GM04503 (cell line): ENCODE measurements at regions not wholly inside any gene's neighbourhood (a gene's known extent, or its start where the extent isn't known, plus 50 kb on each side); places are given as distances from the start of the nearest gene placed in this dataset.
"Not testable (repeated sequence)": the region's sequence is repeated elsewhere in the genome, so short reads cannot be mapped to it uniquely, and the experiment has no call there.

Source experiments
- DNase-seq: peaks from one replicate; pipeline ENCODE4 v3.0.0-alpha.2; 2012; ENCODE audit warnings: low read depth

DNA sequence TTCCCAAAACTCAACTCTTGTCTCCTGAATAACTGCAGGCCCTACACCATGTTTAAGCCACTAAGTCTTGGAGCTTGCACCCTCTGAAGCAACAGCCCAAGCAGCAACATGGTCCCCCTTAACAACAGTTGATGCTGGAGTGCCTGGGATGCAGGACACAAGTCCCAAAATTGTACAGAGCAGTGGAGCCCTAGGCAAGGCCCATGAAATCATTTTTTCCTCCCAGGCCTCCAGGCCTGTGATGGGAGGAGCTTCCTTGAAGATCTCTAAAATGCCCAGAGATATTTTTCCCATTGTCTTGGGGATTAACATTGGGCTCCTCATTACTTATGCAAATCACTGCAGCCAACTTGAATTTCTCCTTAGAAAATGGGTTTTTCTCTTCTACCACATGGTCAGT, 311.9 kb upstream of the EPHA3 start:
- DNase-seq, result no peak

DNA sequence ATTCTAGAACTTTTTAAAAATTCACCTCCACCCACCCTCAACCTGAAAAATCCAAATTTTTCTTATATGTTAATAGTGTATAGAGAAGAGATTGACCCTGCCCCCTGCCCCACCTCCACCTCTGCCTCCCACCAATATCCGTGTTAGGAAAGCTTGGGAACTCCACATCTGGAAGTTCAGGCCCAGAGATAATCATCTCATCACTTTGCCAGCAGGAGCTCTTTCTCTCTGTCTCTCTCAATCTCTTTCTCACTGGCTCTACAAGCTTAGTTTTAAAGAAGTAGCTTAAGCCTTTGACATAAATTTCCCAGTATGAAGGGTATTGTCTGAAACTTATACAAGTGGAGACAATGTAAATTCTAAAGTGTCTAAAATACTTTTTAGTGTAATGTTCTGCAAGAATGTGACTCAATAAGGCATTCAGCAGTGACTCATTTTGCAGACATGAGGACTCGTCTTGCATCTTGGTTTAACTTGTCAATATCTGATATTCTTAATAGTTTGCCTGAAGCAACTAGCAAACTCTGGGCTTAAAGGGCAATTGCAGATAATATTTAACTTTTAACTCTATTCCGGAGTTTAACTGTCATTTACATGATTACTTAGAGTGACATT, 299.8 kb upstream of the EPHA3 start:
- peak; percentile 31 for DNase-seq

DNA sequence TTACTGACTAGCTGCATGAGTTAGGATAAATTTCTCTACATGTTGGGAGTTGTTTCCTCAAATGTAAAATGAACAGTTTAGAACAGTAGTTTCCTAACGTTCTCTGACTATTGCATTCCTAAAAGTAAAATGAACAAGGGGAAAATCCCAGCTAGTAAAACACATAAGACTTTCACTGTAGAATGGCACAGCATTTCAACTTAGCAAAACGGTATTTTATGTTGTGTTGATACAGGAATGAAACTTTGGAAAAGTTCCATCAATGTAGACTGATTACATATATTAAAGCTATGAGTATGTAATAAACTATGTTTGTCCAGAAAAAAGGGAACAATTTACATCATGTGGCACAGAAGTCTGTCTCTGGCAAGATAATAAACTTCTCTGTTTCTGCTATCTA, 297.4 kb upstream of the EPHA3 start:
- DNase-seq, result no peak

DNA sequence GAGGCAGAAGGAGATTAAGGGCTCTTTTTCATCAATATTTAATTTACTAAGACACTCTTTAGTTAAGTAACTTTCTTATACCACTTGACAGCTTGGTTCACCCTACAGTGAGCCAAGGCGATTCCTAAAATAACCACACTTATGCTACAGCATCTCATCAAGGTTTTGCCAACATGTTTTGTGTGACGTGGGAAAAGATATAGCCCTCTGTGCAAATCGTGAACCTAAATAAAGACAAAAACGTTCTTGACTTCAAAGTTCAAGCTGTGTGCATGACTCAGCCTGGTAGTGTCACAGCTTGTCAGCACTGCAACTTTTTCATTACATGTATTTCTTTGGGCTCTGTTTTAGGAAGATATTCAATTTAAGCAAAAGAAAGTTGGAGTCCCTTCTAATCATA, 297.0 kb upstream of the EPHA3 start:
- no peak for DNase-seq

DNA sequence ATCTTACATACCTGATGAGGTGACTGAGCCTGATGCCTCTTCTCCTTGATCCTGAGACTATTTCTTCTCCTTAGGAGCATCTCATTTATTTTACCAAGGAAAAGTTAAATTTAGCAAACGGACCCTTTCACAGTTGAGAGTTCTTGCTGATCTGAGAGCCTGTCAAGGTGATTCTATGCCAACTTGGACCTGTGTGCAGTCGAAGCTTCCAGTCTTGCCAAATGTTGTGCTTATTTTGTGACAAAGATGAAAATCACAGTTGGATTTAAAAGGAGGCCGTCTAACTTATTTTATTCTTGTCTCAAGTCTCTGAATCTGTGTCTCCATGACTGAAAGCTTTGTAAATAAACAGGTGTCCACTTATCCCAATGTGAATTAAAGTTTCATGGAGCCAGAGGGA, 296.3 kb upstream of the EPHA3 start:
- DNase-seq, result no peak

DNA sequence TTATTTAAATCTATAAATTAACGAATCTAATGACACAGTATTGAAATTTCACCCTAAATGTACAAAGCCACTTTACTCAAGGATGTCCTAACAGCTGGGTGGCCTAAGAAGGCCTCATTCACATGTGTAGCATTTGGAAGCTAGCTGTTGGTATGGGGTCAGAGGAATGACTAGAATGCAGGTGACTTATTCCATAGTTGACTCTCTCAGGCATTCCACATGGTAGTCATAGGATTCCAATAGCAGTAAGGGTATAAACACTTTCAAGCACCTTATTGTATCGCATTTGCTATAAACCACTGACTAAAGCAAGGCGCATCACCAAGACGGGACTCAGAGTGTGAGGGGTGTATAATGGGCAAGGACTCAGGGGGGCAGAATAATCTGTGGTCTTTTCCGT, 294.8 kb upstream of the EPHA3 start:
- no peak for DNase-seq

DNA sequence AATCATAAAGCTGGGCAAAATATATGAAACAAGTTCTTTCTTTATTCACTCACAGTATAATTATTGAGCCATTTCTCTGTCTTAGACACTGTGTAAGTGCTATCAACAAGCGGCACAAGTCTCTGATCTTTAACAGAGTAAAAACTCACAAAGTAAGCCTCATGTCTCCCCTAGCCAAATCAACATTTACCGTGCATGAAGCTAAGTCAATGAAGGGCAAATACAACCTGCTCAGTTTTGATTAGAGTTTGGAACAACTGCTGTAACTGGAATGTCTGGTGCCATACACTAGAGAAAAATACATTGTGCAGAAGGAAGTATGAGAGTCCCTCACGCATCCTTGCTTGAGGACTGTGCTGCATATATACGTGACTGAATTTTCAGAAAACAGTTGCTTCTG, 291.0 kb upstream of the EPHA3 start:
- DNase-seq, result no peak

DNA sequence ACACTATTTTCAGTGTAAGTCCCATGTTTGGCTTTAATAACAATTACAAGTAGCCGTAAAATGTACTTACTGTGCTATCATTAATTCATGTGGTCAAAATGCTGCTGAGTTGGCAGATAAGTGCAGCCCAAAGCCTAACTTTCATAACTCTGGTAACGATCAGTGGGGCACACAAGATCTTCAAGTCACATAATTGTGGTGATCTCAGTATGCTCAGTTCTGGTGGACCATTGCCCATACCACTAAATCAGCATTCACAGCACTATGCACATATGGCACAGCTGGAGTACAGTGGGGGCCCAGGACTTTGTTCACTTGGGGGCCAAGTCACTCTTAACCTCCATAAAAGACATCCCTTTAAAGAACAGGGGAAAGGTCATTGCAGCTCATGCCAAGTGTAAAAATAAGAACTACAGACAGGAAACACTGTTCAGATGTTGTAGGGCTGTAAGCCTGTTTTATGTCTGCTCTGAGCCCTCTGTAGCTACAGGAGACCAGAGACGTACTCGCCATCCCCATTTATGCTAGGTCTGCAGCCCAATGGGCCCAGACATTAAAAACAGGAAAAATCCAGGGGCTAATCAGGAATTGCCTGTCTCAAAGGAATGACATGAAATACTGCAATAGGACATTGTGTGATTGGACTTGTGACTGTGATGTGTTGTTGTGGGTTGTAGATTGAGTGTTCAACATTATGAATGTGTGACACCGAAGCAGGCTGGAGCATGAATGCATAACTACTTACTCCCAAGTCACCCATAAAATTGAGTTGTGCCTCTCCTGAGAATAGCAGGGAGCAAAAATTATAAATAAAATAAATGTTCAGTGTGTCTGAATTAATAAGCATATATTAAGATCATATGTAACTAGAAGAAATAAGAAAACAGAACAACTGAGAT, 282.5 kb upstream of the EPHA3 start:
- no peak for DNase-seq

DNA sequence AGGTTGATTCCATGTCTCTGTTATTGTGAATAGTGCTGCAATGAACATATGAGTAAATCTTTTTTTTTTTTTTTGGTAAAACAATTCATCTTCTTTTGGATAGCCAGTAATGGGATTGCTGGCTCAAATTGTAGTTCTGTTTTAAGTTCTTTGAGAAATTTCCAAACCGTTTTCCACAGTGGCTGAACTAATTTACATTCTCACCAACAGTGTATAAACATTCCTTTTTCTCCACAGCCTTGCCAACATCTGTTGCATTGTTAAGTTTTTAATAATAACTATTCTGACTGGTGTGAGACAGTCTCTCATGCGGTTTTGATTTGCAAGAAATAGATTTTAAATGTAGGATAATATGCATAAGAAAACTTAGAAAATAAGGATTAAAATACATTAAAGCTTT, 279.0 kb upstream of the EPHA3 start:
- no peak for DNase-seq

DNA sequence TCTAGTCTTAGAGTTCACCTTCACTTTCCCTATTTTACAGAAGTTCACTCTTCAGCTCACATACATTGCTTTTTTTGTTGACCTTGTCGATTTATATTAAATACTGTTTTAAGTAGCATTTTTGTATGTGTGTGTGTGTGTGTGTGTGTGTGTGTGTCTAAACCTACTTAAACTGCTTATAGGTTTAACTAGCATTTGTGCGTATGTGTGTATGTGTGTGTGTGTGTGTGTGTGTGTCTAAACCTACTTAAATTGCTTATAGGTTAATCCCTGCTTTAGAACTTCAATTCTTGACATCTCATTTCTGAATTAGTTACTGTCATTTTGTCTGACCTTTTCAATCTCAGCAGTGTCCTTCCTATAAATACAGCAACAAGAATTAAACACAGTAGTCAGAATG, 254.8 kb upstream of the EPHA3 start:
- no peak for DNase-seq

DNA sequence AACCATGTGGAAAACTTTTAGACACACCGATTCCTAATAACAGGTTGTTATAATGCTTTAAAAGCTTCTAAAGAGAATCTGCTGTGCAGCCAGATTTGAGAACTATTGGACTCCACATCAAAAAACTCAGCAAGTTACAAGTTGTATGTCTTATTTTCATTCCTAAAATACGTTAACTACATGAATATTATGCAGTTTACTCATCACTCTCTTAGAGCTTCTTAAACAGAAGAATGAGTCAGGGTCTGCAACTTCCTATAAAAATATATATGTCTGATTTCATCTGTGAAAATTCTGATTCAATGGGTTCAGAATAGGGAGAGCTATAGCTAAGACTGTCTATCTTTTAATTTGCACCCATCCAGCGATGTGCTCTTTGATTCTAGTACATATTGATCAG, 244.2 kb upstream of the EPHA3 start:
- no peak for DNase-seq

DNA sequence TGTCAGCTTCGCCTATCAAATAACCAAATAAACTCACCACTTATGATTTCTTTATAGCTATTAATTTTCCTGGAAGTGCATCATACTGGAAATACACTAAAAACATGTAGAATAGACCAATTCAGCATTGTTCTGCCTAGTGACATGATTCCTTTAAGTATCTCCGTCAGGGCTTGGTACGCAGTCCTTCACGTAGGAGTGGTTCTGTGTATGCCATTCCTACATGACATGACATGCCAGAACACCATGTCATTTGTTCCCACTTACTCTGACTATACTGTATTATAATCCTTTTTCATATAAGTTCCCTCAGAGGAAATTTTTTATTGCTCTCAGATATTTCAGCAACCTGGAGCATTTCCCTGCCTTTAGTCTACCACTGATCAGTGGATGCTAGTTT, 230.7 kb upstream of the EPHA3 start:
- DNase-seq, result no peak

DNA sequence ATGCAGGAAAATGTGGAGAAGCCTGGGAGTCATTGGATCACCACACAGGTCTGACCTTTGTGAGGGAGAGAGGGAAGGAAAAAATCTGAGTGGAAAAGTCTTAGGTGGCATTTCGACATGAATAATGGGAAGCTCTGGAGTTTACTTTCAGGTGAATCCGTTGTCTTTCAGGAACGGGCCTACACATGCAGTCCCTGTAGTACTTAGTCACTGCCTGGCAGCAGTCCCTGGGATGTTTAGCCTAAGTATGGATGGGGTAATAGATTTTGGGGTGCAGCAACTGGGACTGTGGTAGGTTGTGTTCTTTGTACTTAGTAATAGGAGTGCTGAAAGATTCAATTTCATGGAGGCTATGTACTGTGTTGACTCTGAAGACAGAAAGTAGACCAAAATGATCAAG, 227.5 kb upstream of the EPHA3 start:
- DNase-seq, result no peak

DNA sequence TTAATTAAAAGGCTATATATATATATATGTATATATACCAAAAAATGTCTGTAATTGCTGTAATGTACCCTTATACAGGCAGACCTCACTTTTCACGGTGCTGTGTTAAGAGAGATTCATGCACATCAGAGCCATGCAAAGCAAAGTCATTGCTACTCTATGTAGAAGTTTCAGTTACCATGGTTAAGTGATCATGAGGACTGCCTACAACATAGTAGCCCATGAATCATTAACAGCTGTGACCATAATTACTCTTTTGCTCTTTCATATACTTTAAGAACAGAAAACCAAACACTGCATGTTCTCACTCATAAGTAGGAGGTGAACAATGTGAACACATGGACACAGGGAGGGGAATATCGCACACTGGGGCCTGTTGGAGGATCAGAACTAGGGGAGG, 225.3 kb upstream of the EPHA3 start:
- DNase-seq, result no peak

DNA sequence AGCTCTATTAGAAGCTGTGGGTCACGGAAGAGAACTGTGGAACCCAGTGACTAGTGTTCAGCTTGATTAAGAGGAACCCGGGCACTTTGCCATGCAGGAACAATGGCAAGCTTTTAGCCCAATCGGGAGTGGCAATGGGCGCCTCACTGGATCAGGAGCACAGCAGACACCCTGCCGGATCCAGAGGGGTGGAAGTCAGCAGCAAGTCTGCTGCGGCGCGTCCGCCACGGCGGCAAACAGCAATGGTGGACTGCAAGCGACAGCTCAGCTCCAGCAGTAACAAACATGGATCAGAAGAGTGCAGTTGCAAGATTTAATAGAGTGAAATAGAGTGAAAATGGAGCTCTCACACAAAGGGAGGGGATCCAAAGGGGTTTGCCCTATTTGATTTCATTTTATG, 220.8 kb upstream of the EPHA3 start:
- DNase-seq, result not testable (repeated sequence)

DNA sequence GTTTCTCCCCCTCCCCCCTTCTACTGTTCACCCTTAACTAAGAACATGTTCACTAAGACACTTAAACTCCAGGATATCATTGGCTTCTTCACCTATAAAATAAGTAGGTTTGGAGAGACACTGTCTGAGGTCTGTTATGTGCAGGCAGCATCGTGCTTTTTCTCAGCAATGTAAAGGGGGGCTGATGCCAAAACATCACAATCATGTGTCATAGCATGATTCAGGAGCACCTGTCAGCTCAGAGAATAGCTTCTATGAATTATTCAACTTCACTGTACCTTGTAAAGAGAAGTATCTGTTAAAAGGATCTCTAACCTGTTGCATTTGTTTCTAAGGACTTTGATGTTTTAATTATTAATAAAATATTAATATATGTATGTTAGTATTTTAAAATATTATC, 211.4 kb upstream of the EPHA3 start:
- DNase-seq, result no peak

DNA sequence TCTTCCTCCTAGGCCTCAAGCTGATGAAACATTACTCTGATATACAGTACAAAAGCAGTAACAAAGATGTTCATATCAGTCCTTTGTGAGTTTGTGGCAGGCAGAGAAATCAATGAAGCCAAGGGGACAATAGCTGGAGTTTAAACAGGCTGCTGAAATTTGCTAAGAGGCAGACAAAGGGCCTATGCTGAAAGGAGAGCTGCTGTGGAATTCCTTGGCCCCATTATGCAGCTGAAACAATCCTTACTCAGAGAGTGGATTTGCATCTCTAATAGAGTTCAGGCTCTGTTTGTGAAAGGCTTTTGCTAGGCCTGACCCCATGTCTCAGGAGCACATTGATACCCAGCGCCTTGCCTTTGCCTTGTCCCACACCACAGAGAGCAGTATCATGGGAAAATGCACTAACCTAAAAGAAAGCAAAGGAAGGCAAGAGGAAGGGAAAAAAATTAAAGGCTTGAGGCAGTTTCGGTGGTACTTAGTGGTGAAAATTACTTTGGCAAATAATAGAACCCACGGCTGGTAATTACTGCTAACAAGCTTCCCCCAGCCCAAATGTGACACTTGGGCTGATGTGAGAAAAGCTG, 195.0 kb upstream of the EPHA3 start:
- no peak for DNase-seq

DNA sequence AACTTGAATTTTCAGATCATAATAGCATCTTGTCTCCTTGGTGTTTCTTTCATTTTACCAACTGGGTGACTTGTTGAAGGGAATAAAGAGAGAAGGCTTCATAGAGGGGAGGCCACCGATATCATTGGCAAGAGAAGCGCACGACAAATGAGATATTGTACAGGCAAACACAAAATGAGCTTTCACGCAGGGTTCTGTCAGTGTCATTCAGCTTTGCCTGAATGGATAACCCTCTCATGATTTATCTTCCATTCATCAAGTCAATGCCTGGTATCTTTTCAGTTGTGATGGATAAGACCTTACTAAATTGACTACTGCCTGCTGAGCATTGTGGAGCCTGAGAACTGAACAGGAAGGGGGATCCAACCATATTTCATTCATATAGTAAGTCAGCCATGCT, 188.6 kb upstream of the EPHA3 start:
- no peak for DNase-seq

DNA sequence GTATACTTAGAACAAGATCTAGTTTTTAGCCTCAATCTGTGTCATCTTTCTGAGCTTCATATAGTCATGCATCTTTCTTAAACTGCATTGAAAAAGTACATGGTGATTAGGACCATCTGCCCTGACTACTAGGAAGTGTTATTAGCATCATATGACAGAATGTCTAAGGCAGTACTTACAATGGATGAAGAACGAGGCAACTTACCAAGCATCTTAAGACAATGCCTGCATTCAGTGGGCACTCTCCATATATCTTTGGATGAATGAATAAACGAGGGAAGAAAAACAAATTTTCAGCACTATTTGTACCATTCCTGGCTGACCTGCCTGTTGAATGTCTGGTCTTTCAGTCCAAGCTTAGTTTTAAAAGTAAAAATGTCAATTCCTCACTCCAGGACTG, 185.4 kb upstream of the EPHA3 start:
- DNase-seq, result no peak

DNA sequence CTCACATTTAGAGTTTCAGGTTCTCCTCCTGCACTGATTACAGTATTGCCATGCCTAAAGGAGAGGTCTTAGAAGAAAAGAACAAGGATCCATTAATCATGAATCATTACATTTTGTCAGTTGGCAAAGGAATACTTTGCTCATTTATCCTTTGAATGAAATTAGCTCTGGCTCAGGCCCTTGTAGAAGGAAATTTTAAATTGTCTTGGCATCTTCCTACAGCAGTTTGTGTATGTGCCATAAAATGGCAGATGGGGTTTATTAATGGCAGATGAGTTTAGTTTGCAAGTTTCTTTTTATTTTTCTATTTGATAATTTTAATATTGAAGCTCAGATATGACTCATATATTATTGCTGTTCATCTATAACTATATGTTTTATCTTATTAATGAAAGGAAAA, 181.2 kb upstream of the EPHA3 start:
- no peak for DNase-seq

DNA sequence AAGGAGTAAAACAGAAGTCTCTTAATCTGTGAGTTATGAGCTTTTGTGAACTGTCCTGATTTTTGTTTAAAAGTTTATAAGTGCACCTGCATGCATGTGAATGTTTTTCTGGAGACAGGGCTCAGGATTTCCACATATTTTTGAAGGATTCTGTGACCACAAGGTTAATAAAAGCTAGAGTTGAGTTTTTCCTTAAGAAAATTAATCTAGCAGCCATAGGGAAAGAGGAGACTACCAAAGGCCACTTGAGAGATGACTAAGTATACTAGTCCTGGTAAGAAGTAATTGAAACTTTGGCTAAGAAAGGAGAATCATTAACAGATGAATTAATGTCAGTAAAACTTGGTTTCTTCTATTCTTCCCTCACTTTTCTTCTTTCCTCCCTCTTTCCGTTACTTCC, 176.8 kb upstream of the EPHA3 start:
- DNase-seq, result no peak

DNA sequence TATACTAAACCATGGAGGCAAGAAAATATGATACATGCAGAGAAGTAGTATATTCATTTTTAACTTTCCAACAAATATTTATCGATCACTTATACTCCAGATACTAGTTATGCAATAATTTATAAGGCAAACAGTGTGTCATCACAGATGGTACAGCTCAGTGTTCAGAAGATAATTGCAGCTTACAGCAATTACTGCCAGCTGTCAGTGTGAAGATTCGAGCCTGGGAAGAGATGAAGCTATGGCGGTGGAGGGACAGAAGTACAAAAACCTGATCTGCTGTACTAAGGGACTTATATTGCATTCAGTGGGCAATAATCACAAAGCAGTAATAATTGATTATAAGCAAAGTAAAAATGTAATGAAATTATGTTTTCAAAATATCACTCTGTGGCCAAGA, 170.6 kb upstream of the EPHA3 start:
- DNase-seq, result no peak

DNA sequence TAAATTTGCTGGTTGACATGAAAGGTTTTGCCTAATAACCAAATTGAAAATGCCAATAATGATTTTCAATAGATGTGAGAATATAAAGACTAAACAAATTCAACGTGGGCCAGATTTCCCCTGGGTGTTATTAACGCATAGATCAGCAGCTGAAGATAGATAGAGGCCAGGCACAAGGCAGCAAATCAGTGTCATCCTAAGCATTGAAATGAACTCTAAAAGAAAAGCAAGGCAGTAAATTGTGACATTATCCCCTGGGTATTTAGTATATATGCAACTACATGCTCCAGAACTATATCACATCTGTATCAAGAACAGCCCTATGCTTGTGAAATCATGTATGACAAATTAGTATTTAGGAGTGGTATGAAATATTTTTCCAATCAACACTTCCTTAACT, 167.1 kb upstream of the EPHA3 start:
- no peak for DNase-seq

DNA sequence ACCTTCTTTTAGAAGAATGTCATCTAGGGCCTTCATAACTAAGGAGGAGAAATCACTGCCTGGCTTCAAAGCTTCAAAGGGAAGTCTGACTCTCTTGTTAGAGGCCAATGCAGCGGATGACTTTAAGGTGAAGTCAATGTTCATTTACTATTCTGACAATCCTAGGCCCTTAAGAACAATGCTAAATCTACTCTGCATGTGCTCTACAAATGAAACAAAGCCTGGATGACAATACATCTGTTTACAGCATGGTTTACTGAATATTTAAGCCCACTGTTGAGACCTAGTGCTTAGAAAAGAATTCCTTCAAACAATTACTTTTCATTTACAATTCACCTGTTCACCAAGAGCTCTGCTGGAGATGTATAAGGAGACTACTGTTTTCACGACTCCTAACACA, 160.4 kb upstream of the EPHA3 start:
- DNase-seq, result no peak
